ENCODE measurements at regions not wholly inside any gene's neighbourhood (a gene's known extent, or its start where the extent isn't known, plus 50 kb on each side); places are given as distances from the start of the nearest gene placed in this dataset.

GRCh38 chr3:193872265-193872753 is 263.6 kb upstream of the HES1 start:
- intact Hi-C loops (cut with DNase I; ENCODE audit: low total_unique reads): no loop called here
- no peak overlapping the region for H3K4me3 ChIP-seq (ENCODE audit: low read depth, poor library complexity, severe bottlenecking)
- WGBS, 2 donors: 18 to 35% methylated on average over 1 to 2 of the region's 2 CpGs
- TF ChIP-seq POLR2A (IDR thresholded peaks at IDR 0.05): no peak
- TF ChIP-seq, protein P1, sequence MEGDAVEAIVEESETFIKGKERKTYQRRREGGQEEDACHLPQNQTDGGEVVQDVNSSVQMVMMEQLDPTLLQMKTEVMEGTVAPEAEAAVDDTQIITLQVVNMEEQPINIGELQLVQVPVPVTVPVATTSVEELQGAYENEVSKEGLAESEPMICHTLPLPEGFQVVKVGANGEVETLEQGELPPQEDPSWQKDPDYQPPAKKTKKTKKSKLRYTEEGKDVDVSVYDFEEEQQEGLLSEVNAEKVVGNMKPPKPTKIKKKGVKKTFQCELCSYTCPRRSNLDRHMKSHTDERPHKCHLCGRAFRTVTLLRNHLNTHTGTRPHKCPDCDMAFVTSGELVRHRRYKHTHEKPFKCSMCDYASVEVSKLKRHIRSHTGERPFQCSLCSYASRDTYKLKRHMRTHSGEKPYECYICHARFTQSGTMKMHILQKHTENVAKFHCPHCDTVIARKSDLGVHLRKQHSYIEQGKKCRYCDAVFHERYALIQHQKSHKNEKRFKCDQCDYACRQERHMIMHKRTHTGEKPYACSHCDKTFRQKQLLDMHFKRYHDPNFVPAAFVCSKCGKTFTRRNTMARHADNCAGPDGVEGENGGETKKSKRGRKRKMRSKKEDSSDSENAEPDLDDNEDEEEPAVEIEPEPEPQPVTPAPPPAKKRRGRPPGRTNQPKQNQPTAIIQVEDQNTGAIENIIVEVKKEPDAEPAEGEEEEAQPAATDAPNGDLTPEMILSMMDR (IDR thresholded peaks at IDR 0.05): no peak
- DNase-seq (ENCODE audit: low spot score in 2 of 2): peak; percentile 56 to 77

- 79 to 80% methylated on average over 8 of the region's 8 CpGs for WGBS, 2 donors
- peak in 1 of 2 donors; percentile 50 for DNase-seq (ENCODE audit: low spot score in 2 of 2)
- intact Hi-C loops (cut with DNase I; ENCODE audit: low total_unique reads): no loop called here
These were observed 262.3 kb upstream of the HES1 start for GRCh38 chr3:193873426-193874201.

GRCh38 chr3:193874512-193874911 is 261.4 kb upstream of the HES1 start:
- TF ChIP-seq, protein P1 (IDR thresholded peaks at IDR 0.05): no peak
- TF ChIP-seq POLR2A (IDR thresholded peaks at IDR 0.05): no peak
- H3K4me3 ChIP-seq (ENCODE audit: low read depth, poor library complexity, severe bottlenecking): no peak overlapping the region
- DNase-seq (ENCODE audit: low spot score in 2 of 2): peak in 1 of 2 donors; percentile 26
- intact Hi-C loops (cut with DNase I; ENCODE audit: low total_unique reads): no loop called here
- 71 to 74% methylated on average over 7 of the region's 7 CpGs for WGBS, 2 donors

More at GRCh38 chr3:193873426-193874201, 262.3 kb upstream of the HES1 start:
- no peak for TF ChIP-seq POLR2A (IDR thresholded peaks at IDR 0.05)
- TF ChIP-seq, protein P1 (IDR thresholded peaks at IDR 0.05): no peak
- H3K4me3 ChIP-seq (ENCODE audit: low read depth, poor library complexity, severe bottlenecking): no peak overlapping the region

DNA sequence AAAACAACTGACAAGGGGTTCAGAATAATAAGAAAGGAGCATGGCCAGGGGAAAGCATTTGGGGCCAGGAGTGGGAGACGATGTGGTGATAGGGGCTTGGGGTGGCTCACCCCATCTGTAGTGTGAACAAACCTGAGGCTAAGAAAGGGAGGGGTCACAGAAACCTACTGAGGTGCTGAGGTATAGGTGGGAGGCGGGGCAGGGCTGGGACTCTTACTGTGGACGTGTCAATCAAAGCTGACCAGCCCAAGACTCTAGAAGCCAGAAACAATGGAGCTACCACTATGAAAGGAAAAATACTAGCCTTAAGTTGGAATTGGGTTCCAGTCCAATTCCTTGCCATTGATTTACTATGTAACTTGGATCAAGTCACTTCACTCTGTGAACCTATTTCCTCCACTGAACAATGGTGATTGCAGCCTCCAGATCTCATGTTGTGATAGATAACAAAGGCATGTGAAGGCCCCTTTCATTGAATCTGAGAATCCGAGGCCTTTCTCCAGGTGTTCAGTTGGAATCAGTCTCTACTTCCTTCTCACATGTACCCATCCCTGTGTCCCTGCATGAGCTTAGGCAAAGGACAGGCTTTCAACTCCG is 260.9 kb upstream of the HES1 start:
- DNase-seq (ENCODE audit: low spot score in 2 of 2): peak in 1 of 2 donors; percentile 29
- no peak for TF ChIP-seq POLR2A (IDR thresholded peaks at IDR 0.05)
- TF ChIP-seq, protein P1 (IDR thresholded peaks at IDR 0.05): no peak
- intact Hi-C loops (cut with DNase I; ENCODE audit: low total_unique reads): no loop called here
- H3K4me3 ChIP-seq (ENCODE audit: low read depth, poor library complexity, severe bottlenecking): no peak overlapping the region
- 92 to 94% methylated on average over 5 of the region's 5 CpGs for WGBS, 2 donors

DNA sequence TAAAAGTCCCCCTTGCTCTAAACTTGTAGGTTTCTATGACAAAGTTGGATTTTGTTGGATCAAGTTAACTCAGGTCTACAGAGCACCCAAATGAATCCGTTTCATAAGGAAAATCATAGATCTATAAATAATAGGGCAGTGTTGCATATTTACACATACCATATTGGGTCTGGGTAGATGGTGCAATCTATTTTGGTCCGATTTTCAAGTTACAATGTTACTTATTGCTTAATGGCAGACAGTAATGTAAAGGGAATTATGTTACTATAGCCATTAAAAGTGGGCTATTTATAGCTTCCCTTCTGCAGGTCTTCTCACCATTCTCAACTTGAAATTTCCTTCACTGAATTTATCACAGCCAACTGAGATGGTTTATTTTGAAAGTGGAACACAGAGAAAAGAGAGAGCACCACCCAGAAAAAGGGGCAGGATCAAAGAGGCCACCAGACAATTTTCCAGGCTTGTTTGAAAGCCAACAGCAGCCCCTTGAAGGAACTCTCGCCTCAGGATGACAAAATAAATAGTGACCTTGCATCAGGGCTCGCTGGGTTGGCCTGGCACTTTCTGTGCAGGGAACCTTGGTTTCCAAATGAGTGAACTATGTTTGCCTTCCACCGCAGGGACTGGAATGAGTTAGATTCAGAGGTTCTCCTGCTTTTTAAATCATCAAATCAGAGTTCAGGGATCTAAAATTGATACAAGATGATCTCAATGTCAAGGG is 260.2 kb upstream of the HES1 start:
- no peak overlapping the region for H3K4me3 ChIP-seq (ENCODE audit: low read depth, poor library complexity, severe bottlenecking)
- no peak for TF ChIP-seq POLR2A (IDR thresholded peaks at IDR 0.05)
- TF ChIP-seq, protein P1 (IDR thresholded peaks at IDR 0.05): no peak
- intact Hi-C loops (cut with DNase I; ENCODE audit: low total_unique reads): no loop called here
- WGBS, 2 donors: 74 to 91% methylated on average over 5 of the region's 5 CpGs
- DNase-seq (ENCODE audit: low spot score in 2 of 2): peak in 1 of 2 donors; percentile 26

Data from lower leg skin (tissue), 4 donors.